ENCODE measurements at regions not wholly inside any gene's neighbourhood (a gene's known extent, or its start where the extent isn't known, plus 50 kb on each side); places are given as distances from the start of the nearest gene placed in this dataset.

DNA sequence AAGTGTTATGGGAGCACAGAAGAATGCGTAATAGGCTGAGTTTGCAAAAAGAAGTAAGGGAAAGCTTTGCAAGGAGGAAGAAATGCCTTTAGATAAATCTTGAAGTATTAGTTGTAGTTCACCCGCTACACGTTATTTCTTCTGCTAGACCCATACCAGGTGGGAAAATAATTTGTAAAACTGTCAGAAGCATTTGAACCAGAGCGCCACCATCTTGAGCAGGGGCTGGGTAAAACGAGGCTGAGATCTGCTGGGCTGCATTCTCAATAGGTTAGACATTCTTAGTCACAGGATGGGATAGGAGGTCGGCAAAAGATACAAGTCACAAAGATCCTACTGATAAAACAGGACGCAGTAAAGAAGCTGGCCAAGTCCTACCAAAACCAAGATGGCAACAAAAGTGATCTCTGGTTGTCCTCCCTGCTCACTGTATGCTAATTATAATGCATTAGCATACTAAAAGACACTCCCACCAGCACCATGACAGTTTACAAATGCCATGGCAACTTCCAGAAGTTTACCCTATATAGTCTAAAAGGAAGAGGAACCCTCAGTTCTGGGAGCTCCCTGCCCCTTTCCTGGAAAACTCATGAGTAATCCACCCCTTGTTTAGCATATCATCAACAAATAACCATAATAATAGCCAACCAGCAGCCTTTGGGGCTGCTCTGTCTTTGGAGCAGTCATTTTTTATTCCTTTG, 50.0 kb upstream of the ZNF280D start:
- Mint-ChIP-seq H3K9me3 (peaks cover 32% of the 10 kb centered on the region), H3K4me1 (ENCODE audit: low read depth) (peaks cover 32% of the 10 kb centered on the region), H3K36me3 (ENCODE audit: low read depth) (peaks cover 5% of the 10 kb centered on the region), H3K27ac (no peak overlapping the region), H3K4me3 (no peak overlapping the region), H3K27me3 (ENCODE audit: insufficient read depth) (no peaks in the 10 kb centered on the region)
- intact Hi-C loops (cut with micrococcal nuclease), result no loop called here
- no peak for DNase-seq (ENCODE audit: low spot score)

Measured in activated T-helper 1 cell treated with anti-CD3 and anti-CD28 coated beads, Interleukin-12 subunit alpha, Interleukin-12 subunit beta, Interleukin-2, Interleukin-4 antibody, amounts not matched to agents 30 ng/mL and 10 ng/mL and 1 ng/mL, durations not matched to agents 14 hours and 24 hours and 36 hours (primary cell).